Iris pigment epithelial cell (primary cell): ENCODE measurements at regions not wholly inside any gene's neighbourhood (a gene's known extent, or its start where the extent isn't known, plus 50 kb on each side); places are given as distances from the start of the nearest gene placed in this dataset.
A peak's percentile ranks its signal among the peaks of the same experiment; 100 is the strongest.

Source experiments
- DNase-seq: peaks from one replicate; pipeline ENCODE4 v3.0.0-alpha.2; 2011; ENCODE audit warnings: low read depth

DNA sequence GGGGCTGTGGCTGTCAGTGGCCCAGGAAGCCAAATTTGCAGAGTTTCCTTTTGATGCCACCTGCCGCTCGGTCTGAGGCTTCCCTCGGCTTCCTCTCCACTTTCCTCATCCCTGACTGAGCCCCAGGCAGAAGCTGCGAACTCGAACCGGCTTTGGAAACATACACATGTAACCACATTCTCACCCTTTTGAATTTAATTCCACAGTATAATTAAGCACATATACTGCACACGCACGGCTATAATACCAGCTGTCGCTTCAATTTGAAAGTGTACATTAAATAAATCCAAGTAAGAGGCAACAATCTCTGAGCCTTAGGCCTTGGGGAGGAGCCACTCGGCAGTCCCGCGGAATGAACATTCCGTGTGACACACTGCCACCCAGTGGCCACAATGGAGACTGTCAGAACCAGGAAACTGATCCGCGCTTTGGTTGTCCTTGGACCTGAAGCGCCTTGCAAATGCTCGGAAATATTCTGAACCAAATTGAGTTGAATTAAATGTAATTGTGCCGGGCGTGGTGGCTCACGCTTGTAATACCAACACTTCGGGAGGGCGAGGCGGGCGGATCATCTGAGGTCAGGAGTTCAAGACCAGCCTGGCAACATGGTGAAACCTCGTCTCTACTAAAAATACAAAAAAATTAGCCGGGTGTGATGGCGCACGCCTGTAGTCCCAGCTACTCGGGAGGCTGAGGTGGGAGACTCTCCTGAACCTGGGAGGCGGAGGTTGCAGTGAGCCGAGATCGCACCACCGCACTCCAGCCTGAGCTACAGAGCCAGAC lies 117.9 kb upstream of the TMPO start:
- peak; percentile 75 for DNase-seq

DNA sequence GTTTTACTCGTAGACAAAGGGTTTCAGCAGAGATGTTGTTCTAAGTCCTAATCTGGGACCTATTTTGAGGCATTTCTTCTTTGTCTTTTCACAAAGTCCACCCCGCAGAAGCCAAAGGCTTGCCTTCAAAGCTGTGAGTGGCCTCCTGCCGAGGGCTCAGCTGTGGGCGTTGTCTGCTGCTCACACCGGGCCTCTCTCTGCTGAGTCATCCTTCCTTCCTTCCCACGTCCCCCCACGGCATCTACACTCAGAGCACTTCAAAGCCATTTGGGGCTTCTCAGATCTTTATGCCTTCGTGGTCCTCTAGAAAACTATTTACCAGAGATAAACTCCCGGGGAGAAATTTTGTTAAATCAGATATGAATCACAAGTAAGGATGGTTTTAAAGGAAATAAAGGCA lies 115.9 kb upstream of the TMPO start:
- DNase-seq: peak; percentile 91

DNA sequence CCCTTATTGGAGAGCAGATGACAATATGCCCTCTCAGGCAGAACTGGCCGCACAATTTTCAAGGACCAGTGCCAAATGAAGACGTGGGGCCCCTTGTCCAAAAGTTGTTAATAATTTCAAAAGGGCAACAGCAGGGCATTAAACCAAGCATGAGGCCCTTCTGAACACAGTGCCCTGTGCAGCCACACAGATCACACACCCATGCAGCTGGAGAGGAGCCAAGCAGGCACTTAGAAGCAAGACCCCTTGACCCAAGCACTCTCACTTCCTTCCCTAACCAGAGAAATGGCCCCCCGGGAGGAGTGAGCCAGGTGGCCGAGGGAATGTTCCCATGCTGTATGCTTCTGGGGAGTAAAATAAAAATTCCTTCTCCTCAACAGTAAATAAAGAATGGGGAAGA lies 114.0 kb upstream of the TMPO start:
- no peak for DNase-seq

DNA sequence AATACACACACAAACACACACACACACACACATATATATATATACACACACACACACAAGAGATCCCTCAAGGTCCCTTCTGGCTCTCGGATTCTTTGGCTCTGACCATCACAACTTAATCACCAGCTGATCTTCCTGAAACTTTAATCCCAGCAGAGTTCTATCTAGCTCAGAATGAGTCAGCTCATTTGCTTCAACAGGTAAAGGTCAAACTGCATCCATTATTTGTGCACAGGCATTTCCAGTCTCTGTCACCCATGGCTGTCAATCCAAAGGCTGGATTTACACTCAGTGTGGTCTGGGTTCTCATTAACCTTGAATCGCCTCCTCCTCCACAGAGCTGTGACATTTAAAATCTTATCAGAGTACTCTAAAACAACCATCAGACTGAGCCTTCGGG lies 113.3 kb upstream of the TMPO start:
- peak; percentile 70 for DNase-seq

DNA sequence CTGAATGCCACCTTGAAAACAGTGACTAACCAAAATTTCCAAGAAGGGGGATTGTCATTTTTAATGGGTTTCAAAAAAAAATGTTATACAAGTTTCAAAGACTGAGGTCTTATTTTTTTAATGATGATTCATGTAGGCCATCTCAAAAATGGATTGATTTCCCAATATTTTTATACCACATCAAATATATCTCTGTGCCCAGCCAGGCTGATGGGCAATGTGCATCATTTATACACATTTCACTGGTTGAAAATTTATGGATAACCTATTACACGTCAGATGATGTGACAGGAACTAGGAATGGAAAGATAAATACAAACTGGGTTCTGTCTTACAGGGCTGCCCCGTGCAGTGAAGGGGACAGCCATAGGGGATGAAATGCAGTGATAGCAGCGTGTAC lies 112.7 kb upstream of the TMPO start:
- no peak for DNase-seq

DNA sequence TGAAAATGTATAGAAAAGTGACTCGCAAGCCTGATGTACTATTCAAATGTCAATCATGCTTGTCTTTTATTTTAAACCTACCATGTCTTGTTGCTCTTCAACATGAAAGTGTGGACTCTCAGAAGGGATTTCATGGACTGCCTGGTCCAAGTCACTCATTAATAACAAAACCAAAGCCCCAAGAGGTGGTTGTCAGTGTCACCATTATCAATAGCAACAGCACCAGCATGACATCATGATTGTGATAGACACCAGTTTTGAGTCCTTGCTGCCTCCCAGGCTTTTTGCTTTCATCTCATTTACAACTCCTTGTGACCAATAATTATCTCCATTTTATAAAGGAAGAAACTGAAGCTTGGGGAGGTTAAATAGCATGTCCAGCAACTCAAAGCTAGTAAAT lies 112.0 kb upstream of the TMPO start:
- no peak for DNase-seq

DNA sequence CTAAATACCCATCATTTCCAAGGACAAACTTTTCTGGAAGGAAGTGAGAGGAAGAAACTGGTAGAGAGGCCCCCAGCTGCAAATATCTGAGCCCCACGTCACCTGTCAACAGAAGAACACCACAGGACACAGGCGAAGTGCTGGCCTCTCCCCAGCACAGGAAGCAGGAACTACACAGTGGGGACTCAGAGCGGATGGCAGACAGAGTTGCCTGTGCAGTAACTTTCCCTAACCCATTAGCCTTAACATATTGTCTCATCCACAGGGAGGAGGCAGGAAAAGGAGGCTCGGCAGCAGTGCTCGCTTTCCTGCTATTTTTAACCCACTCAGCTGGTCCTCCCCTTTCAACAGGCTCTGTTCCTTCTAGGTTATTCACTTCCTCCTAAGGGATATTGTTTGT lies 111.5 kb upstream of the TMPO start:
- DNase-seq: no peak

DNA sequence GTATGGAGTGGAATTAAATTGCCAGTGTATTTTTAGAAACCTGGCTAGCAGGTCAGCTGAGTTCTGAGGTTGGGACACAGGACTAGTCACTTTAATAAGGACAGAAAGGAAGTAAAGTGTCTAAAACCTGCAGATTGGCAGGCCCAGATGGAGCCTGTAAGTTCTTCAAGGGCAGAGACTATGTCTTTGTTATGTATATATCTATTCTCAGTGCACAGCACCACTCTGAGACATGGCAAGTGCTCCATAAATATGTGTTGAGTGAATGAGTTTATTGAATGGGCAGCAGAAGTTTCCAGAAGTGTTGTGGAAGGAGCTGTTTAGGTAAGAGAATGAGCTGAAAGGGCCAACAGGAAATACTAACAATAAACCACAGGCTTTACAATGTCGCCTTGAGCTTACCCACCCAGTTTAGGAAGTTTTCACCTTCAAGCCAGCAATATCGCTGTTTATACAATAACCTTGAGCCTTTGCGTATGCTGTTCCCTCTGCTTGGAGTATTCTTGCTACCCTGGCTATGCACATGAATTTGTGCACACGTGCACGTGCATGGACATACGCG lies 109.5 kb upstream of the TMPO start:
- no peak for DNase-seq

DNA sequence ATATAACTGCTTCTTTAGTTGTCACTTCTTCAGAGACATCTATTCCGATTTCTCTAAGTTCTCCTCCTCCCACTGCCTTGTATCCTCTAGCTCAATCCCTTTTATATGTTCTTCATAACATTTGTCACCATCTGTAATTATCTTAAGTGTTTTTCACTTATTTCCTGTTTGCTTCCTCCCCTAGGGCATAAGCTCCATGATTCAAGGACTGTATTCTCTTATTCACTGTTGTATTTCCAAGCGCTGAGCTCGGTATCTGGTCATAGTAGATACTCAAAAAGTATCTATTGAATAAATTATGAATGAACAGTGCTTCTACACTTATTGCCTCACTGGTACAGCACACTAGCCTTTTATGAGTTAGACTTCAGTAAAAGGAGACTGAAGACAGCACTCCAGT lies 109.0 kb upstream of the TMPO start:
- DNase-seq: no peak

DNA sequence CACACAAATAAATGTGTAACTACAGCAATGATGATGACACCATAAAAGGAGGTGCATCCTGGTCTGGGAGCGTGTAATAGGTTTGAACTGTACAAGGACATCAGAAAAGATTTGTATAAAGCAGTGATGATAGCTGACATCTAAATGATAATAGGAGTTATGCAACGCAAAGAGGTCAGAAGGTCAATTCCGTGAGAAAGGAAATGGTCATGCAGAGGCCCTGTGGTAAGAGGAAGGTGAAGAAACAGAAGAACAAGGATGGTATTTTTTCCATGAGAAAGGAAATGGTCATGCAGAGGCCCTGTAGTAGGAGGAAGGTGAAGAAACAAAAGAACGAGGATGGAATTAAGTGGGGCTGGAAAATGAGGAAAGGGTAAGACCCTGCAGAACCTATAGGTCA lies 106.7 kb upstream of the TMPO start:
- DNase-seq: peak; percentile 29

DNA sequence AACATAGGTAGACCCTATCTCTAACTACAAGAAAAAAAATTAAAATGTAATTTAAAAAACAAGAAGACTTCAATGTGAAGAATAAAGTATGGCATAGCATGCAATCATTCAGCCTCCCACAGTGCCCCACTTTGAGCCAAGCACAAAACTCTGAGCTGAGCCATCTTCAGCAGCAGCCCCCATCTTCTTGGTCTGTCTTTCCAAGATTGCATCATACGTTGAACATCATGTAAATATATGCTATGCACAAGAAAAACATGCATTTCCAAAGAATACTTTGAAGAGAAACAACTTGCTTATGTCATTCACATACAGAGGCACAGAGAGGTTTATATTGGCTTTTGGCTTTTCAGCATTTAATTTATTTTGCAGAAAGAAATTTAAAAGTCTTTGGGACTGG lies 105.8 kb upstream of the TMPO start:
- DNase-seq: peak; percentile 14

DNA sequence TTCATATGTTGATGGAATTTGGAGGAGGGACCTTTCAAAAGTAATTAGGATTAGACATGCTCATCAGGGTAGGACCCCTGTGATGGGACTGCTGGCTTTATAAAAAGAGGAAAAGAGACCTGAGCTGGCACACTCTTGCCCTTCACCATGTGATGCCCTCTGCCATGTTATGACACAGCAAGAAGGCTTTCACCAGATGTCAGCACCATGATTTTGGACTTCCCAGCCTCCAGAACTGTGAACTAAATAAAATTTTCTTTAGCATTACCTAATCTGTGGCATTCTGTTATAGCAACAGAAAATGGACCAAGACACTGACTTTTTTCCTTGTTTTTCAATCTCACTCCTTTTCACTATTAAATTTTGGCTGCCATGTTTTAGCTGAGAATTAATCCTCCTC lies 105.0 kb upstream of the TMPO start:
- no peak for DNase-seq

DNA sequence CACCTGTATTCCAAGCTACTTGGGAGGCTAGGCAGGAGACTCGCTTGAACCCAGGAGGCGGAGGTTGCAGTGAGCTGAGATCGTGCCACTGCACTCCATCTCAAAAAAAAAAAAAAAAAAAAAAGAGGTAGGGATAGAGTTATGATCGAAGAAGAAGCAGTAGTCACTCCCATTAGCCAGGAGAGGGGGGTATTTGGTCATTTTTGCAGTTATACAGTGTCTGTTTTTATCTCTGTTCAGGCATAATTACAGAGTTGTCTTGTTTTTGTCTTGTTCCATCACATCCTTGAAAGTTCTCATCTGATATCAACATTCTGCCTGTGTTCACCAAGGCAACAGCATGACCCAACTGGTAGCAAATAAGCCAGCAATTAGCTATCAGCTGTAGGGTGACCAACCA lies 98.5 kb upstream of the TMPO start:
- DNase-seq: peak; percentile 73

DNA sequence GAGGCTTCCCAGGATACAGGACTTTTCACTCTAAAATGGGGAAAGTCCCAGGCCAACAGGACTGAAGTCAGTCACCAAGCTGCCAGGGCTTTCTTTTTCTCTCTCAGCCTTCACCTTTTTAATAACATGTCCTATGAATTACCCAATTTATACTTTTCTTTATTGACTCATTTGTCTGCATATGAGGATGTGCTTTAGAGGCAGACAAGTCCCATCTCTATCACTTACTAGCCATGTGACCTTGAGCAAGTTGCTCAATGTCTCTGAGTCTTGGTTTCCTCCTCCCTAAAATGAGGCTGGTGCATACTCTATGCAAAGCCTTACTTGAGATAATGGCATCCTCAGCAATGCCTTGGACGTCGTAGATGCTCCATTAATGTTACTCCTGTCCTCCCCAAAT lies 98.1 kb upstream of the TMPO start:
- DNase-seq: peak; percentile 42

DNA sequence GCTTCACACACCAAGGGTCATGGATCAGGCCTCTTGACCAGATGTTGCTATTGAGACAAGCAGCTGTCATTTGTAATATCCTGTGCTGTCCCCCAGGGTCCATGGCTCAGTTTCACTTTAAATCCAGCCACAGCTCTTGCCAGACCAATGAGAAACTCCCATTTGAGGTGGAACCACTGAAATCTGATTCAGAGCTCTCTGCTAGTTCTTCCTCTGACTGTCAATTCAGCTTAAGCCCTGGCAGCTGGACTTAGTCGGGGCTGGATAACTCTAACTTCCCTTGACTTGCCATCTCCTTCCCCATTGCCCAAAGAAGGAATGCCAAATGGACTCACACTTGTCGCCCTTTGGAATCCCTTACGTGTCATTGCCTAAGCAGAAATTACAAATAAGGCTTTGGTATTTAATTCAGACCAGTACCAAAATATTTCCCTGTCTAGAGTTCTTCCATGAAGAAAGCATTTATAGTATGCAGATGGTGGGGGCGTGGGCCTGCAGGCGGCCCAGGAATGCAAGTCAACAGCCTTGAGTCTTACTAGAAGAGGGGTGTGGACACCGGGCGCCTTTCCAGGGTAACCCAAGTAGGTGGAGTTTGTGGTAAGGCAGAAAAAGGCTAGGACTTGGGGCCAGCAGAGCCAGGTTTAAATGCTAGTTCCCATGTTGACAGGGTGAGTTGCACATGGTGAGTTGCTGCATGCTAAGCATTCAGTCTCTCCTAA lies 96.9 kb upstream of the TMPO start:
- peak; percentile 99 for DNase-seq

DNA sequence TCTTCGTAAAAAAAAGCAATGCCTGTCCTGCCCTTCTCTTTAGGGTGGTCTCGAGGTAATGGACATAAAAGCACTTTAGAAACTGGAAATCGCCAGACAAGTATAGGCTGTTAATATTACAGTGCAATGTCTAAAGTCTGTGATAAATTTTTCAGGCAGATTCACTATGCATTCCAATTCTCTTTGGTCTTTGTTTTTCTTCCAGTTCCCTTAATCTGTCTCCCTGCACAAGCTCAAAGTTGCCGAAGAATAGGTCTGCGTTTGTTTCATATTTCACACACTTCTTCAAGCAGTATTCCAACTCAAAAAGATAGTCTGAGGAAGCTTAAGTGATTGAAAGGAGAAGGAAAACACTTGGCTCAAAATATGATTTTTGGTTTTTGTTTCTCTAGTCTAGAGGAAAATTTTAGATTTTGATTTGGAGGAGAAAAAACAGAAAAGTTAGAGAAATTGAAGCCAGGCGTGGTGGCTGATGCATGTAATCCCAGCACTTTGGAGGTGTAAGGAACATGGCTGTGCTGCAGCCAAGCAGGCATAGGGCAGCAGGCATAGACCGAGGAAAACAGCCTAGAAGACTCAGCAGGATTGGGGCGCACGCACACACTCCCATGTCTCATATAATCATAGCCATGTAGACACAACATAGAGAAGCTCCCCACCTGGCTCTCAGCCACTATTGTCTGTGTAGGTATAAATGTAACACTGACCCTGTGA lies 96.2 kb upstream of the TMPO start:
- peak; percentile 61 for DNase-seq

DNA sequence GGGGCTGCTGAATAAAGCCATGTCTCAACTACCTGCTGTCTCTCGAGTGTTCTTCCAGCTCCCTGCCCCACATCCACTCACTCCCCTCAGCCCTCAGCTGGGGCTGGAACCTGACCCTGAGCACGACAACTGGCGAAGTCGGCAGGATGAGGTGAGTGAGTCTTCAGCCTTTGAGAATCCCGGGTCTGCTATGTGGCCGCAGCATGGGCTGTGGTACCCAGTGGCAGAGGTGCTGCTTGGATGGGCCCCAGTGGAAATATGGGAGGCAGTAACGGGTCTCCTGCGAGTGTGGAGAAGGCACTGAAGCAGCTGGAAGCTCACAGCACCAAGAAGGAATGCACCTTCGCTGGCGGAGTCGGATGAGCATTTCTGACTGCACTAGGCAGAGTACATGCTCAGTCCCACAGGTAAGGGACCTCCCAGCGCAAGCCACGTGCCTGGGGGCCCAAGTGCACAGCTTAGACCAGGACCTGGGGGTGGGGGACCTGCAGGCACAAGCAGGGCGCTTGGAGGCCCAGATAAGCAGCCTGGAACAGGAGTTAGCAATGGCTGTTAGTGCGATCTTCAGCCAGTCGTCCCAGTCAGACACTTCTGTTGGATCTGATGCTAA lies 95.5 kb upstream of the TMPO start:
- DNase-seq: no peak

DNA sequence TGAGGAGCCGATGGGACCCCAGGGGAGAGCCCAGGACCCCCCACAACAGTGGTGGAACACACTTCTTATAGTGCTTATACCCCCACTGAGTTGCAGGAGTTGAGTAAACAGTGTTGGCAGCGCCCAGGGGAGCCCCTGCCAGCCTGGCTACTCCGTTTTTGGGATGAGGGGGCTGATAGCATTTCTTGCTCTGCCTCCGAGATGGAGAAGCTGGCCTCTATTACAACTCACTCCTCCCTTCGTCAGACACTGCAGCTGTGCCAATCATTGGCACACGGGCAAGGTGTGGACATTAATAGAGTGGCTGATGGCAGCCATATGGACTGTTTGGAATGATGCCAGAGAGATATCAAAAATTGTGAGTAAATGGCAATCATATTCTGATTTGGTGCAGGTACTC lies 94.9 kb upstream of the TMPO start:
- no peak for DNase-seq

DNA sequence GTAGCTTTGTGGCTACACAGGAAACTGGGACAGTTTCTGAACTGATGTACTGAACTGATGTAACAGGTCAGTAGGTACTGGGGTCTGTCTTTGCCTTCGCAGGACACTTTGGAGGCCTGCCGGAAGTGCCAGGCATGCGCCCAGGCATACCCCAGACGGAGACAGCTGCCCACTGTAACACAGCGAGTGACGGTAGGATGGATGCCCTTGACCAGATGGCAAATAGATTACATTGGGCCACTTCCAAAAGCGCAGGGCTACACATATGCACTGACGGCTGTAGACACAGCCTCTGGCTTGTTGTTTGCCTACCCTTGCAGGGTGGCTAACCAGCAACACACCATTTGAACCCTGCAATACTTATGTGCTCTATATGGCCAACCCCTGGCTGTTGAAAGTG lies 94.1 kb upstream of the TMPO start:
- no peak for DNase-seq

DNA sequence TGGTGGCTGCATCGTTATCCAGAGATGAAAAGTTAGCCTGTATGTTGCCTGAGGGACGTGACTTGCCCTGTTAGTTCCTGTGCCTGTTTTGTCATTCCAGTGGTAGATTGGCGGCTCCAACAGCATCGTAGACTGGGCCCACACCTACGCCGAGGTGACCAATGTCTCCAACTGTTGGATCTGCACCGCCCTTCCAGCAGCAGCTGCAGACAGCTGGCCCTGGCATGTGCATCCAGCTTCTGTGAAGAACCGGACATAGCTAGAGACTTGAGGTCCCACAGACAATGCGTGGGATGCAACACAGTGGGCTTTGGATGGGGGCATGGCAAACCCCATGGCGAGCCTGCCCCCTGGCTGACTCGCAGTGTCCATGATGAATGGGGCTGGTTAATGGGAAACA lies 93.0 kb upstream of the TMPO start:
- no peak for DNase-seq

DNA sequence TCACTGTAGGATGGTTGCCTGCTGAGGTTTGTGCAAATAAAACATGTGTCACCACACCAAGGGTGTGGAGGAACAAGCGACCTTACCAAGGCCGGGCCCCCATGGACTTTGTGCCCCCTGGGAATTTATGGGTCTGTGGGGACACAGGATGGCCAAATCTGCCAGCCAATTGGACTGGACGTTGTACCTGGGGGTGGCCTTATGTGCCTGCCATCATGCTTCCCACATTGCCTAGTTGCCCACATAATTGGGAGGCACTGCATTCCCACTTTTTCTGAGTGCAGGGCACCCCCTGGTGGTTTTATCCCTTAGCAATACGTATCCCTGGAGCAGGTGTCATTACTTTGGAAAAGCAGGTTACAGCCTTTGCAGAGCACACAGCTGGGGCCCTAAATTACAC lies 92.6 kb upstream of the TMPO start:
- DNase-seq: no peak

DNA sequence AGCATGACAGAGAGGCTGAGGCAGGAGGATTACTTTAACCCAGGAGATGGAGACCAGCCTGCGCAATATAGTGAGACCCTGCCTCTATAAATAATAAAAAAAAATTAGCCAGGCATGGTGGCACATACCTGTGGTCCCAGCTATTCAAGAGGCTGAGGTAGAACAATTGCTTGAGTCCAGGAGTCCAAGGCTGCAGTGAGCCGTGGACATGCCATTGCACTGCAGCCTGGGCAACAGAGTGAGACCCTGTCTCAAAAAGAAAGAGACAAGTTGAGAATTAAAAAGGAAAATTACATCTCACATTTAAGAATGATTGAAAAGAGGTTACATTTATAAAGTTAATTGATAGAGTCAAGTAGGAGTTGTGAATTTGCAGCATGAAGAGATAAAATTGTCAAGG lies 91.4 kb upstream of the TMPO start:
- no peak for DNase-seq
